Islet of Langerhans (tissue), 1 donor: ENCODE measurements at regions not wholly inside any gene's neighbourhood (a gene's known extent, or its start where the extent isn't known, plus 50 kb on each side); places are given as distances from the start of the nearest gene placed in this dataset.
A peak's percentile ranks its signal among the peaks of the same experiment; 100 is the strongest.

Experiments
- FAIRE-seq: peaks from one replicate; lab custom pipeline; 2011; peaks lifted over from hg19 to GRCh38; lab: Jason Lieb, UNC

- peak; percentile 99 for FAIRE-seq
Measured at GRCh38 chr10:28250782-28251181, 52.1 kb downstream of the MPP7 start.

GRCh38 chr10:28250358-28250757, 52.5 kb downstream of the MPP7 start:
- no peak for FAIRE-seq

- no peak for FAIRE-seq
Measured at GRCh38 chr10:28249512-28249911, 53.4 kb downstream of the MPP7 start.

- no peak for FAIRE-seq
Measured at GRCh38 chr10:28248092-28248491, 54.8 kb downstream of the MPP7 start.

- FAIRE-seq, result no peak
Measured at GRCh38 chr10:28246023-28246422, 56.8 kb downstream of the MPP7 start.

- FAIRE-seq, result peak; percentile 24
Measured at GRCh38 chr10:28243923-28244322, 58.9 kb downstream of the MPP7 start.

- no peak for FAIRE-seq
Measured at GRCh38 chr10:28242555-28243204, 60.2 kb downstream of the MPP7 start.

- FAIRE-seq, result peak; percentile 91
Measured at GRCh38 chr10:28241741-28242399, 61.0 kb downstream of the MPP7 start.

GRCh38 chr10:28240400-28240799, 62.5 kb downstream of the MPP7 start:
- peak; percentile 5 for FAIRE-seq

GRCh38 chr10:28236591-28236990, 66.3 kb downstream of the MPP7 start:
- FAIRE-seq, result no peak

GRCh38 chr10:28220811-28221210, 82.1 kb downstream of the MPP7 start:
- FAIRE-seq, result no peak

GRCh38 chr10:28219251-28219650, 83.6 kb downstream of the MPP7 start:
- FAIRE-seq, result no peak

GRCh38 chr10:28217848-28218247, 85.0 kb downstream of the MPP7 start:
- no peak for FAIRE-seq

- no peak for FAIRE-seq
Measured at GRCh38 chr10:28215930-28216329, 86.9 kb downstream of the MPP7 start.

GRCh38 chr10:28214219-28214618, 88.6 kb downstream of the MPP7 start:
- no peak for FAIRE-seq

- no peak for FAIRE-seq
Measured at GRCh38 chr10:28211759-28212158, 91.1 kb downstream of the MPP7 start.

GRCh38 chr10:28207799-28208198, 95.1 kb downstream of the MPP7 start:
- no peak for FAIRE-seq

- FAIRE-seq, result no peak
Measured at GRCh38 chr10:28202941-28203352, 99.9 kb downstream of the MPP7 start.

- no peak for FAIRE-seq
Measured at GRCh38 chr10:28201410-28202400, 101.2 kb downstream of the MPP7 start.

GRCh38 chr10:28200775-28201174, 102.1 kb downstream of the MPP7 start:
- no peak for FAIRE-seq

GRCh38 chr10:28199941-28200340, 102.9 kb downstream of the MPP7 start:
- FAIRE-seq, result no peak

GRCh38 chr10:28190196-28190595, 112.7 kb downstream of the MPP7 start:
- FAIRE-seq, result no peak

- FAIRE-seq, result no peak
Measured at GRCh38 chr10:28188526-28188925, 114.3 kb downstream of the MPP7 start.
